ENCODE measurements at regions not wholly inside any gene's neighbourhood (a gene's known extent, or its start where the extent isn't known, plus 50 kb on each side); places are given as distances from the start of the nearest gene placed in this dataset.

DNA sequence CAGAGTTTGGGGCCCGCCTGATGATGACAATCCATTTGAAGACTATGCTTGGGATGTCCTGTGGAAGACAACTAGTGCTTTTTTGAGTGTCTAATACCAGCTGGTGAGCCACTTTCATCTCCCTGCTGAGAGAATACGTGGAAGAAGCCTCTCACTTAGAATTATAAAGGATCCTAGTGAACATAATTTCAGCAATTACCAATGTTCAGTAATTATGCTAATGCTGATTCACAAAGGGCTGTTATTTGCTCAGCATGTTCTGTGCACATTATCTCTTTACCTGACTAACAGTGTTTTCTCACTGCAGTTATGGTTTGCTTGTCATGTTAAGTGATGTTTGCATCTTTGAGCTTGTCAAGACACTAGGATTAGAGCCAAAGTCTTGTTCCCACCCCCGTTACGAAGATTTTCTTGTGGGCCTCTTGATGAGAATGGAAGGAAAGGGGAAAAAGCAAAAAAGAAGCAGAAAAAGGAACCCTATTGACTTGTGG, 282.1 kb upstream of the CHD6 start:
- no peak for TF ChIP-seq CTCF (IDR thresholded peaks at IDR 0.05; ENCODE audit: insufficient read depth, low read length)
- TF ChIP-seq SPI1 (IDR thresholded peaks at IDR 0.05; ENCODE audit: borderline replicate concordance, low read depth) = no peak
- no peak for TF ChIP-seq POLR2AphosphoS5 (IDR thresholded peaks at IDR 0.05; ENCODE audit: low read depth)
- TF ChIP-seq GABPA (IDR thresholded peaks at IDR 0.05; ENCODE audit: low read depth) = no peak
- TF ChIP-seq REST (IDR thresholded peaks at IDR 0.05; ENCODE audit: insufficient replicate concordance, low read depth) = no peak
- H3K27me3 ChIP-seq (ENCODE audit: insufficient read depth, poor library complexity, severe bottlenecking) = peaks cover 6% of the 10 kb centered on the region

DNA sequence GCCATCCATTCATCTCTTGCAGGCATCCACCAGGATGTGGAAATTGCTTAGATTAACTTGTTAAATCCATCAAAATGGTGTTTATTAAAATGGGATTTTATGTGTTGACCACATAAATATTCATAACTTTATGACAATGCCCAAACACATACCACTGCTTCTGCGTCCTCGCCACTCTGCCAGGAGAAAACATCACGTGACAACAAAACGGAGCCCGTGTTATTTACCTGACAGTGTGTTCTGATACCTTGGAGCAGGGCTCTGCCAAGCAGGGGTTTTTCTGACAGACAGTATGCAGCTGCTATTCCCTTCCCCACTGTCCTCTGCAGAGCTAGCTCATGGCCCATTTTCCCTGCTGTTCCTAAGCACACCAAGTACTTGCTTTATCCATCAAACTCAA, 279.5 kb upstream of the CHD6 start:
- no peak overlapping the region for H3K4me3 ChIP-seq (replicated peaks; ENCODE audit: insufficient read depth, low read length)
- no peak for DNase-seq (ENCODE audit: low read depth in 1 of 2, low spot score in 1 of 2)

More for the DNA sequence above, 282.1 kb upstream of the CHD6 start:
- Histone ChIP-seq H3K27ac (replicated peaks) (no peak overlapping the region), H3K4me3 (replicated peaks; ENCODE audit: insufficient read depth, low read length) (no peak overlapping the region)
- DNase-seq (ENCODE audit: low read depth in 1 of 2, low spot score in 1 of 2) = no peak

More for the DNA sequence above, 279.5 kb upstream of the CHD6 start:
- Histone ChIP-seq H3K27me3 (ENCODE audit: insufficient read depth, poor library complexity, severe bottlenecking) (peaks cover 6% of the 10 kb centered on the region), H3K27ac (replicated peaks) (no peak overlapping the region)
- TF ChIP-seq POLR2AphosphoS5 (IDR thresholded peaks at IDR 0.05; ENCODE audit: low read depth) (no peak), GABPA (IDR thresholded peaks at IDR 0.05; ENCODE audit: low read depth) (no peak), REST (IDR thresholded peaks at IDR 0.05; ENCODE audit: insufficient replicate concordance, low read depth) (no peak), CTCF (IDR thresholded peaks at IDR 0.05; ENCODE audit: insufficient read depth, low read length) (no peak), SPI1 (IDR thresholded peaks at IDR 0.05; ENCODE audit: borderline replicate concordance, low read depth) (no peak)

Measured in HL-60 (cell line).